Spleen (tissue), 7 donors: ENCODE measurements at regions not wholly inside any gene's neighbourhood (a gene's known extent, or its start where the extent isn't known, plus 50 kb on each side); places are given as distances from the start of the nearest gene placed in this dataset.

Experiments
- CTCF ChIP-seq, 11 experiments: fragments of 200-600 bp in 7 of 11; fragments of 450-650 bp in 4 of 11; sonication (generic) in 4 of 11; IDR thresholded peaks in 8 of 11; conservative IDR thresholded peaks in 3 of 11; 1 replicate in 7 of 11; 2 replicates in 4 of 11; pipeline versions ENCODE4 v1.4.0 to v1.8.0; 2016 to 2021; ENCODE audit warnings: antibody characterized with exemption in 11 of 11, inconsistent platforms in 4 of 11, mild to moderate bottlenecking in 1 of 11
- POLR2A ChIP-seq, 3 donors: fragments of 450-650 bp; IDR thresholded peaks; one replicate each; pipeline ENCODE4 v1.5.1; 2017; ENCODE audit warnings: antibody characterized with exemption in 3 of 3, mild to moderate bottlenecking in 1 of 3
- POLR2AphosphoS5 ChIP-seq, 3 donors: sonication (generic); formaldehyde crosslinking; IDR thresholded peaks; one replicate each; pipeline ENCODE4 v1.5.1; 2017; ENCODE audit warnings: antibody characterized with exemption in 3 of 3
- donor health status: DM: no; HTN: no; CAD: no; lungs with moderate emphysema.
- donor health status: DM: no; HTN: no; CAD: no.
- donor health status: DM: no; HTN: no; CAD: no.

- no peak for TF ChIP-seq CTCF (IDR thresholded peaks at IDR 0.05 in 8 of 11, conservative IDR thresholded peaks at IDR 0.05 in 3 of 11)
- no peak for TF ChIP-seq POLR2A (IDR thresholded peaks at IDR 0.05)
- TF ChIP-seq POLR2AphosphoS5 (IDR thresholded peaks at IDR 0.05): no peak
These were observed 52.5 kb downstream of the EPRS1 start for GRCh38 chr1:219993554-219994433.
